H1 (cell line): ENCODE measurements at regions not wholly inside any gene's neighbourhood (a gene's known extent, or its start where the extent isn't known, plus 50 kb on each side); places are given as distances from the start of the nearest gene placed in this dataset.

ENCODE experiments used
- GTF2F1 ChIP-seq: IDR thresholded peaks from 2 replicates; pipeline ENCODE4 v1.6.1; 2012; ENCODE audit warnings: low read depth, low read length, improper control_type of control experiment, borderline replicate concordance
- HDAC2 ChIP-seq, 2 experiments: fragments of 300-600 bp in 1 of 2; sonication (generic) in 1 of 2; IDR thresholded peaks; 2 replicates each; pipeline ENCODE4 v1.6.1; 2011 to 2012; ENCODE audit warnings: low read depth in 2 of 2, low read length in 2 of 2, mild to moderate bottlenecking in 2 of 2, moderate library complexity in 2 of 2, borderline replicate concordance in 1 of 2, inconsistent platforms in 1 of 2
- SAP30 ChIP-seq: fragments of 300-600 bp; sonication (generic); IDR thresholded peaks from 2 replicates; pipeline ENCODE4 v1.7.1; 2012; ENCODE audit warnings: low read length, moderate library complexity, mild to moderate bottlenecking, inconsistent platforms; ENCODE audit not compliant: insufficient read depth, insufficient replicate concordance
- SP2 ChIP-seq: IDR thresholded peaks from 2 replicates; pipeline ENCODE4 v1.6.1; 2012; ENCODE audit warnings: mild to moderate bottlenecking, low read length, inconsistent platforms

DNA sequence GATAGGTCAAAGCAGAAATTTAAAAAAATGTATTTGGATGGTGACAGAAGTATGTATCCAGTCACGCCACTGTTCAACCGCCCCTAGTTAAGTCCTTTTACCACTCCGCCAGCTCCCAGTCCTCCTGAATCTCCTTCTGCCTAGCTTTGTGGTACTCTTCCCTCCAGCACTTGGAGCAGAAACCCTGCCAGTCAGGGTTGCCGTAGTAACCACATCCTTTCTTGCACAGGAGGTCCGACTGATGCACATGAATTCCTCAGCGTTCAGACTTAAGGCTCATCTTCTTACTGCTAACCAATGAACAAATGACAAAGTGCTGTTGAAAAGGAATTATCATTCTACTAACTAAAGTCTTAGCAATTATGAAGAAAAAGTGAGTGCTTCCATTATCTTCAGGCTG lies 175.3 kb upstream of the KCTD7 start (continued):
- TF ChIP-seq SAP30 (no peak), GTF2F1 (no peak), SP2 (no peak), HDAC2 (IDR thresholded peaks at IDR 0.05; ENCODE audit: borderline replicate concordance in 1 of 2, low read depth in 2 of 2, low read length in 2 of 2) (no peak)
